ENCODE measurements at regions not wholly inside any gene's neighbourhood (a gene's known extent, or its start where the extent isn't known, plus 50 kb on each side); places are given as distances from the start of the nearest gene placed in this dataset.

- TF ChIP-seq PRDM10 (tag by site-specific recombination; IDR thresholded peaks at IDR 0.05): no peak
- 0 out of 2 replicates have a peak, but pooled peaks have one; percentile 30 for TF ChIP-seq ZFP69B (tag by site-specific recombination; IDR thresholded peaks at IDR 0.05)
- peak; percentile 66 for TF ChIP-seq KLF9 (tag by site-specific recombination; IDR thresholded peaks at IDR 0.05; ENCODE audit: low read depth)
- TF ChIP-seq ZNF302 (tag by site-specific recombination; IDR thresholded peaks at IDR 0.05; ENCODE audit: low read depth): no peak
- TF ChIP-seq ZBTB17 (tag by site-specific recombination; IDR thresholded peaks at IDR 0.05): peak; percentile 57; the same call in 1 of the 2 replicates
These were observed 219.1 kb upstream of the ZC3H12A start (continued) for GRCh38 chr1:37255136-37255795.

- H3K36me3 ChIP-seq (ENCODE audit: control insufficient read depth in 2 of 2, insufficient read depth in 1 of 2, low read length in 2 of 2): no peaks in the 10 kb centered on the region
- H3K27ac ChIP-seq (ENCODE audit: extremely low read depth, low read depth, low read length): no peak overlapping the region
- no peaks in the 10 kb centered on the region for H3K4me1 ChIP-seq (ENCODE audit: control insufficient read depth, insufficient read depth, low read length)
- ChIA-PET CTCF (interaction anchor here (1.2 kb wide), 2 partner anchors 163 to 680 kb away, joined by 3 to 4 read pairs; no protein-coding TSS in a partner anchor), POLR2A (no interaction called here)
- H3K4me3 ChIP-seq (ENCODE audit: low read depth, low read length): no peak overlapping the region
- no peak for TF ChIP-seq IKZF3 (tag by site-specific recombination; IDR thresholded peaks at IDR 0.05)
- no peak for TF ChIP-seq MEIS1 (CRISPR knock-in tag; IDR thresholded peaks at IDR 0.05; ENCODE audit: borderline replicate concordance)
- TF ChIP-seq SP3 (tag by site-specific recombination; IDR thresholded peaks at IDR 0.05): no peak
- TF ChIP-seq TCF7L2 (IDR thresholded peaks at IDR 0.05; ENCODE audit: borderline replicate concordance, low read depth, low read length): no peak
- no peak for TF ChIP-seq ZNF362 (tag by site-specific recombination; IDR thresholded peaks at IDR 0.05)
- TF ChIP-seq ZFP69B (tag by site-specific recombination; IDR thresholded peaks at IDR 0.05): no peak
- no peak for TF ChIP-seq ZNF292 (tag by site-specific recombination; IDR thresholded peaks at IDR 0.05; ENCODE audit: borderline replicate concordance, low read depth)
- no peak for TF ChIP-seq ELK4 (IDR thresholded peaks at IDR 0.05; ENCODE audit: borderline replicate concordance, low read depth, low read length)
- no peak for TF ChIP-seq ZSCAN30 (tag by site-specific recombination; IDR thresholded peaks at IDR 0.05)
- no peak for TF ChIP-seq ZNF529 (tag by site-specific recombination; IDR thresholded peaks at IDR 0.05; ENCODE audit: insufficient replicate concordance)
- TF ChIP-seq ZNF48 (tag by site-specific recombination; IDR thresholded peaks at IDR 0.05): no peak
- H3K9me3 ChIP-seq (ENCODE audit: control insufficient read depth, insufficient read depth, low read depth, low read length): no peaks in the 10 kb centered on the region
These were observed 218.5 kb upstream of the ZC3H12A start for GRCh38 chr1:37255868-37256267.

- Histone ChIP-seq H3K27ac (ENCODE audit: extremely low read depth, low read depth, low read length) (no peak overlapping the region), H3K36me3 (ENCODE audit: control insufficient read depth in 2 of 2, insufficient read depth in 1 of 2, low read length in 2 of 2) (no peaks in the 10 kb centered on the region), H3K4me3 (ENCODE audit: low read depth, low read length) (no peak overlapping the region), H3K4me1 (ENCODE audit: control insufficient read depth, insufficient read depth, low read length) (no peaks in the 10 kb centered on the region), H3K9me3 (ENCODE audit: control insufficient read depth, insufficient read depth, low read depth, low read length) (no peaks in the 10 kb centered on the region)
- TF ChIP-seq ZSCAN16 (tag by site-specific recombination; IDR thresholded peaks at IDR 0.05): no peak
- no peak for TF ChIP-seq ZNF16 (tag by site-specific recombination; IDR thresholded peaks at IDR 0.05; ENCODE audit: low read depth)
- no peak for TF ChIP-seq GLIS2 (tag by site-specific recombination; IDR thresholded peaks at IDR 0.05)
- no peak for TF ChIP-seq SP7 (tag by site-specific recombination; IDR thresholded peaks at IDR 0.05)
- no peak for TF ChIP-seq ZNF792 (tag by site-specific recombination; IDR thresholded peaks at IDR 0.05)
- TF ChIP-seq ZNF157 (tag by site-specific recombination; IDR thresholded peaks at IDR 0.05): no peak
- CTCF ChIA-PET: no interaction called here
- POLR2A ChIA-PET: no interaction called here
These were observed 216.7 kb upstream of the ZC3H12A start for GRCh38 chr1:37257646-37258045.

All from HEK293 (cell line).